GM18520 (cell line): ENCODE measurements at regions not wholly inside any gene's neighbourhood (a gene's known extent, or its start where the extent isn't known, plus 50 kb on each side); places are given as distances from the start of the nearest gene placed in this dataset.
A peak's percentile ranks its signal among the peaks of the same experiment; 100 is the strongest.

Experiments used
- ATAC-seq: cut with Tn5 transposase; IDR thresholded peaks from one replicate; pipeline ENCODE4 v1.9.1; 2021; ENCODE audit not compliant: unreplicated experiment

DNA sequence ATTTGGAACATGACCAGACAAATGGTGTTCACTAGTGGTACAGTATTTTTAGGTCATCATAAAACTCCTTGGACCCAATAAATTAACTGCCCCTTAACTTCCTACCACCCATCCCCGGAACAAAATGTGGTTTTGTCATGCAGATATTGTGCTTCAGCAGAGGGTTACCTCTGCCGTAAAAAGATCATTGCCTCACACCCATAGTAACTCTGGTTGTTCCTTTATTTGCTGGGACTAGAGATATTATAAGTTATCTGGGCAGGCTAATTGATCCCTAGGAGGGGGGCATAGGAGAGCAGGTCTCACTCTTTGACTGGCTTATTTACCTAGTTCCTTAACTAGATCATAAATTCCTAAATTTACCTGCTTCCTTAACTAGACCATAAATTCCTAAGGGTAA is 1343.9 kb upstream of the CHAC2 start:
- ATAC-seq, result no peak

DNA sequence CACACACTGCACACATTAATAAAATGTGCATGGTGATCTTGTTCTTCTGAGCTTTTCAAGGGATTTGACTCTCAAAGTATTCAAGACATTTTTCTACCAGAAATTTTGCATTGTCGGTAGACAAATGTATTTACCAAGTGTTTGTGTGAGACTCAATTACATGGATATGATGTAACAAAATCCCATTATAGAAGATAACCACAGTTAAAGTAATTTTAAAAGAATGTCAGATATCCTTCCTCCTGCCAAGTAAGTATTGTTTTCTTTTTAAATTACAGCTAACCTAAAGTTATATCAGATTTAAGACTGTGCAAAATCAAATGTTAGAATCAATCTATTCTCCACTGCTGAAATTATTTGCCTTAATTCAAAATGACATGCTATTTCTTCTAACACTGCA is 1344.5 kb upstream of the CHAC2 start:
- ATAC-seq, result no peak

DNA sequence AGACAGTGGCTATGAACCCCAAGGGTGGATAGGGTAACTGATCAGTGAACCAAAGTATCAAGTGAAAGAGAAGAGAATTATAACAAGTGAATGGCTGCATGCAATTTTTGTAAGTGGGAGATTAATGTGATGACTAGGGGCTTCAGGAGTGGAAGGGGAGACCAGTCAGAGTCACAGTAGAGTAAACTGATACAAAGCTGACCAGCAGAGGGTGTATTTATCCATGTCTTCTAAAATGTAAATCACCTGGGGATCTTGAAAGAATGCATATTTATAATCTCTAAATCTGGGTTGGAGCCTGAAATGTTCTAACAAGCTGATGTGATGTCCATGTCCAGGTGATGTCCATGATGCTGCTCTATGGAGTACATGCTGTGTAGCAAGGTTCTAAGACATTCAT is 1351.3 kb upstream of the CHAC2 start:
- ATAC-seq, result no peak

DNA sequence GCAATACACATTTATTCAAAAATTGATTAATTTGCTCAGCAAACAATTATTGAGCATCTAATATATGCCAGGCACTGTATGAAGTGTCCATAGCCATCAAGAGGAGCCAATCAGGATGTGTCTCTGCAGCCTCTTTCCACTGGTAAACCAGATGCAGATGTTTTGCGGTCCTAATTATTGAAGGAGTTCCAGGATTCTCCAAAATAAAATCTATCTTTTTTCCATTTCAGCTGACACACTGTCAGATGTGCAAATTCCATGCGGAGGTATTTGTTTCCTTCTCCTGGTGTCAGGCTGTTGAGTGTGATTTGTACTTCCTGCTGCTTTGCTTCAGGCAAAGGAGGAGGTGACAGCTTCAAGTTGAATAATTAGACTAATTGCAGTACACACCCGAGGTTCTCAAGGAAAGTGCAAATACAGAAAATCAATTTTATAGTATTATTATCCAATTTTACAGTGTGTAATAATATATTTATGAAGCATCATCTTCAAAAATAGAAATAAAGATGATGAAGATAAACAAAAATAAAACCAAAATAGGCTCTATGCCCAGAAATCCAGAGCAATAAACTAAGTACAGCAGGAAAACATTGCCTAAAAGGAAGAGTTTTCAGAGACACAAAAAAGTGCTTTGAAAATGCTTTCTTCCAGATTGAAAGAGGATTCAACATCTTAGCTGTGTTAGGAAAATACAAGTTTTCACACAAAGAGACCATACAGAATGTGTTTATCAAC is 1352.9 kb upstream of the CHAC2 start:
- ATAC-seq, result no peak

DNA sequence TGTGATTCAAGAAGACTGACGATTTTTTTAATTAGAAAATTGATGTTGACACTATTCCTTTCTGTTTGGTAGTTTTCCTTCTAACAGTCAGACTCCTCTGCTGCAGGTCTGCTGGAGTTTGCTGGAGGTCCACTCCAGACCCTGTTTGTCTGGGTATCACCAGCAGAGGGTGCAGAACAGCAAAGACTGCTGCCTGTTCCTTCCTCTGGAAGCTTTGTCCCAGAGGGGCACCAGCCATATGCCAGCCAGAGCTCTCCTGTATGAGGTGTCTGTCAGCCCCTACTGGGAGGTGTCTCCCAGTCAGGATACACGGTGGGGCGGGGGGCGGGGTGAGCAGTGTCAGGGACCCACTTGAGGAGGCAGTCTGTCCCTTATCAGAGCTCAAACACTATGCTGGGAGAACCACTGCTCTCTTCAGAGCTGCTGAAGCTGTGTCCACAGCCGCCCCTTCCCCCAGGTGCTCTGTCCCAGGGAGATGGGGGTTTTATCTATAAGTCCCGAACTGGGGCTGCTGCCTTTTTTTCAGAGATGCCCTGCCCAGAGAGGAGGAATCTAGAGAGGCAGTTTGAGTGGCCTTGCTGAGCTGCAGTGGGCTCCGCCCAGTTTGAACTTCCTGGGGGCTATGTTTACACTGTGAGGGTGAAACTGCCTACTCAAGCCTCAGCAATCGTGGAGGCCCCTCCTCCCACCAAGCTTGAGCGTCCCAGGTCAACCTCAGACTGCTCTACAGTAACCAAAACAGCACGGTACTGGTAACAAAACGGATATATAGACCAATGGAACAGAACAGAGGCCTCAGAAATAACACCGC is 1358.1 kb upstream of the CHAC2 start:
- peak; percentile 72 for ATAC-seq

DNA sequence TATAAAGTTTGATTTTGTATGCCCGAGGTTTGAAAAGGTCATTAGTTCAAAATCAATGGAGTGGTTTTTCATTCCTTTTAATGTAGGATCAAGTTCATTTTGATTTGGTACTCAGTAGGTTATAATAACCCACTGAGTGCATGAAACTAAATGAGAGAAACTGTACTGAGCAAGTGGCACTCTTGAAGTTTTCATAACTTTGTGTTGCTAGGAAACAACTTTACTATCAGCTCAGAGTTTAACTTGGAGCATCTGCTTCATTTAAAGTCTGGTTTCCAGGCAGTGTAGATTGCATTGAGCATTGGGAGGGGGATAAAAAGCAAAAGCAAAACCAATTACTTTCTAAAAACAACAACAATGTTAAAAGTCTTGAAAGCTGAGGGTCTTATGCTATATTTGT is 1361.6 kb upstream of the CHAC2 start:
- ATAC-seq, result no peak

DNA sequence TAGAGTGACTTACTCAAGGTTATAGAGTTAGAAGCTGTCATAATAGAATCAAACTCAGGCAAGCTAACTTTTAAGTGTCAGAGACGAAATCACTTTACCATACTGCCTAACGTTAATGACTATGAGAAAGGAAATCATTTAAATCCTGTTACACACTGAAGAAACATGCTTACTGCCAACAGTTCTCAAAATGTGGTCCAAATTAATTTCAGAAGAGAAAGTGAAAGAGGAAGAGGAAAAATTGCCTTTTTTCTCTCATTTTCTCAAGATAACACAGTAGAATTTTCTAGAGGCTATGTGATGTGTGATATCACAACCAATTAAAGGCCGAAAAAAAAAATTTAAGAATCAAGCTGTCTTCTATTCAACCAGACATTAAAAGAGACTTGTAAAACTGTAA is 1362.7 kb upstream of the CHAC2 start:
- no peak for ATAC-seq

DNA sequence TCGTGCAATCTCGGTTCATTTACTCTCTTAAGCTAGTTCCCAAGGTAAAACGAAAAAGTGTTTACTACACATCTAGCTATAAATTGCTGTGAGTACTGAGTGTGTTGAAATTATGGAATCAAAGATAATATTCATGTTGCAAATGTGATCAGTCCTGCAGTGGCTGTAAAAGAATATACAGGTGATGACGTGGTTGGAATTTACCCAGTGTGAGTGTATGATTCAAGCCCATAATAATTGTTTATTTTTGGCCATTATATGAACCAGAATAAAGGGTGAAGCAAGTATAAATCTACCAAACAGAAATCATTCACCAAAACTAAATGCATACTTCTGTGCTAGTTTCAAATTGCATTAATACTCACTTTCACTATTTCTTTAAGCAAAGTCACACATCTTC is 1363.6 kb upstream of the CHAC2 start:
- no peak for ATAC-seq

DNA sequence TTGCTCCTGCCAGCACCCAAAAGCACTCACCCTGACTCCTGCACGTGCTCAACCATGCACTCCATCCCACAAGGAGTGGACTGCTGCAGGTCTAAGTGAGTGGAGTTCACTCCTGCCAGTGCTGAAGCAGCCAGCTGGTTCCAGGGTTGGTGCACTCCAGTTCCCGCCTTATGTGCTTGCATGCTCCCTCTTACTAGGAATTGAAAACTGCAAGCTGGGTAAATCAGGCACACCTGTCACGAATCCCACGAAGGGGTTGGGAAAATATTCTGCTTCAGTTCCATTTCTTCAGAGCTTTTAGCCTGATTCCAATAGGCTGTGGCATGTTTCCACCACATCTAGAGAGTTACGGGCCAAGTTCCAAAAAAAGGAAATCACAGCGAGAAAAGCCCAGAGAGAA is 1365.5 kb upstream of the CHAC2 start:
- ATAC-seq, result no peak

DNA sequence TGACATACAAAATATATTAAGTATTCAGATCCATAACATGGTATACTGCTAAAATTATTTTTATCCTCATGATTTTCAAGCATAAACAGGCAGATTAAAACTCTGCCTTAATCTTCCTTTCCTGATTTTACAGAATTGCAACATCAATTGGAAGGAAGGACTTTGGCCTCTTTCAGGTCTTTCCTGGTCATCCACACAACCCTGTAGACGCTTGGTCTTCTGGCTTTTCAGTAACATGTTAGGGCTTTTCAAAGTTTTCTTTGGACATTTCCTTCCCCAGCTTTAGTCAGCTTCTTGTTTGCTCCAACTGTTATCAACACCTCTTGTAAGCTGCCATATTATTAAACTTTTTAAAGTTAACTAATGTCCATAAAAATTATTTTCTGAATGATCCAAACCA is 1364.9 kb upstream of the NRXN1 start:
- ATAC-seq, result no peak

DNA sequence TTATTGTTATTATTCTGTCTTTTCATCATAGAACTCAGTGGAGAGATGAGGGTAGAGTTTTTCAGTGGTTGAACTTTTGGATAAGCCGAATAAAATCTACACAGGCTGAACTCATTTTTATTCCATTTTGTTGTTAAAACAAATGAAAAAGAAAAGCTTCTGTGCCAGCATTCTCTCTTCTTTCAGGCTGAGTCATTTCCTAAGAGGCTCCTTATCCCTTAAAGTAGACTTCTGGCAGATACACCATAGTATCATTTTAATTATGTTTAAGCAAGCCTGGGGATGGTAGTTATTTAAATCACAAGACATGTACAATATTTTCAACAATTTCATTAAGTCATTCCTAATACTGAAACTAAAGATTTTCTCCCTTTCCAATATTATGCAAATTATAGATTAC is 1364.0 kb upstream of the NRXN1 start:
- ATAC-seq, result no peak

DNA sequence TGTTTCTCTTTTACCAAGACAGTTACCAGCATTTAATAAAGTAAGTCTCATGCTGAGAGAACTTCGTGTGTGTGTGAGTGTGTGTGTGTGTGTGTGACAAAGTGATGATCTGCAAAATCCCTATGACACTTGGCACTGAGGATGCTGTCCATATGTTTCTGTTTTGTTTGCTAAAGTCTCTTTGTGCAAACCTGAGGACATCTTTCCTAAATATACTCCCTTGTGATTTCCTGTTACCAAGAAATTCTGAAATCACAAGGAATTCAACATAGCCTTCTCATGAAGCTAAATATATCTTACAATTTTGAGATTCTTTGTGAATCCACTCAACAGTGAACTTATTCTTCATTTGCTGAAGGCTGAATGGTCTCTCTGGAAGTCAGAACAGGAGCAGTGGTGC is 1359.7 kb upstream of the NRXN1 start:
- ATAC-seq, result no peak

DNA sequence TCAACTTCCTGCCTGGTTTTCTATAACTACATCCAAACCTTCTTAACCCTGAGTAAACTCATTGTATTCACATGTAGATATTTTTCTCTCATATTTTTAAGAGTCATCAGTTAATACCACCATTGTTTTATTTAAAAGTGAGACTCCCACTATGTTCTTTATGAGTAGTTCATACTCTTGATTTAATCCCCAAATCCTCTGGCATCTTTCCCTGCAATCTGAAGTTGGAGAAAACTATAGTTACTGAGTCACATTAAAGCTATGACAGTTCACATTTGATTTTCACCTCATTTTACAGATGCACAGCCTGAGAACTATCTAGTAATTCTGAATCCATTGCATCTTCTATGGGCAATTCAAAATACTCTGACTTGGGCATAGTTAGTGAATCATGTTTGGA is 1358.7 kb upstream of the NRXN1 start:
- ATAC-seq, result no peak

DNA sequence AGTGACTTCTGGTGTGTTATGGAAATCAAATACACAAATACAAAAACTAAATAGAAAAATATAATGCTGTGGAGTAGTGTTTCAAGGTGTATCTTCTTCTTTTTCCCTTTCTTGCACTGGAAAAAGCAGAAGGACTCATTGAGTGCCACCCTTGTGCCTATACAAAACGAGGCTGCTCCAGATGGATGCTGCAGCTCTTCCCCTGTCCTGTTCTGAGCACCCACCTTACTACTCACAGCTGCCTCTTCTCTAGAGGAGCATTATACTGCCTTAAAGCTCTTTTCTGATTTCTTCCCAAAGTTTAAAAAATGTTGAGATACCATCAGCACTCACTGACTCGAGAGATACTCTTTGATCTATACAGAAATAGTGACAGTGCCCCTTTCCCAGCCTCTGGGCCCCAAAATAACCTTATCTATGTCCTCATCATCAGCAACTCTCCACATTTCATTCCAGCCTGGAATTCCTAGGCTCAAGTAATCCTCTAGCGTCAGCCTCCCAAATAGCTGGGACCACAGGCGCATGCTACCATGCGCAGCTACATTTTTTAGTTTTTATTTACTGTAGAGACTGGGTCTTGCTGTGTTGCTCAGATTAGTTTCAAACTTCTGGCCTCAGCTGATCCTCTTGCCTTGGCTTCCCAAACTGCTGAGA is 1356.1 kb upstream of the NRXN1 start:
- ATAC-seq, result no peak

DNA sequence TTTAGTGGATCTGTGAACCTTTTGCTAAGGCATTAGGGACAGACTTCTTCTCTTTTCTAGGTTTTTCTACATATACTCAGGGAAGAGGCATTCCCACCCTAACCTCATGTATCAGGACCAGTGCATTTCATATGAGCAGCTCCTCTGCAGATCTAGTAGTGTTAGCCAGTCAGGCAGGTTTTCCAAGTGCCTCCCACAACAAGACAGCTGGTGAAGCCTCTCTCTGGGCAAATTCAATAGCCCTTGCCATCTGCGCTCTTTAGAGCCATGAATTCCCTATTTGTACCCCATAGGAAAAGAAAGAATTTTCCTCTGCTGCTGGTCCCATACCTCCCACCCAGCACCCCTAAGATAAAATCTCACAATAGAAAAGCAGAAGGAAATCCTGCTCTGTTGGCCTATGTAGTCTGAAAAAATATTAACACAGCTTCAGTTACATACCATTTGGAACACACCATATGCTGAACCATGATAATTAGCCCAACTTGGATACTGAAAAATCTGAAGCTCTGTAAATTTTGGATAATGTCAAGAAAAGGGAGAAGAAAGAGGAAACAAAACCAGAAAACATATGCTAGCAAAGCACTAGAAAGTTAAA is 1354.6 kb upstream of the NRXN1 start:
- ATAC-seq, result no peak

DNA sequence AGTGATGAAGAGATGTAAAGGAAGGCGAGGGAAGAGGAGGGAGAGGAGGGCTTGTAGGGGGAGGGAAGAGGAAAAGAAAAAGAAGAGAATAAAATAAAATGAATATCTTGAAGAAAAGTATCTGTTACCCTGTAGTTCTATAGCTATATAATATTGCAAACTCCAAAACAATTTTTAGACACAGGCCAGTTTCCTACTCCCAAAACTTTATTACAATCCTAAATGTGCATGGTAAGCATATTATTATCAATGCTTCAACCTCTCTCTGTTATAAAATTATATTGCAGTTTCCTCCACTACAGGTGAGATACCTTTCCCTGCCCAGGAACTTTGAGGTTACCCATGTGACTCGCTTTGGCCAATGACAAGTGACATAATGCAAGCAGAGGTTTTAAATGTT is 1351.6 kb upstream of the NRXN1 start:
- no peak for ATAC-seq

DNA sequence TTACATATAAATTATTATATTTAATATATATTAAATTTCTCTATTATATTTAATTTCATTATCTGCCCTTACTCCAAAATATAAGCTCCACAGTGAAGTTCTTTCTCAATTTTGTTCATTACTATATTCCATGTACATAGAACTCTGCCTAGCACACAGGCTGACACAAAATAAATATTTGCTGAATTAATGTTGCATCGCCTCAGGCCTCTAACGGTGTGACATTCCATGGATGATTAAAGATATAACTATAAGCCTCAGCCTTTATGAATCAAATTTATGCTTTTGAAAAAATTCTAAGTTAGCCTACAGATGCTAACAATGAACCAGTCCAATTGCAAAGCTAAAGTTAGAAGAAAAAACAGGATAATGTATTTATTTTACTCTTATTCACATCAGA is 1337.2 kb upstream of the NRXN1 start:
- no peak for ATAC-seq

DNA sequence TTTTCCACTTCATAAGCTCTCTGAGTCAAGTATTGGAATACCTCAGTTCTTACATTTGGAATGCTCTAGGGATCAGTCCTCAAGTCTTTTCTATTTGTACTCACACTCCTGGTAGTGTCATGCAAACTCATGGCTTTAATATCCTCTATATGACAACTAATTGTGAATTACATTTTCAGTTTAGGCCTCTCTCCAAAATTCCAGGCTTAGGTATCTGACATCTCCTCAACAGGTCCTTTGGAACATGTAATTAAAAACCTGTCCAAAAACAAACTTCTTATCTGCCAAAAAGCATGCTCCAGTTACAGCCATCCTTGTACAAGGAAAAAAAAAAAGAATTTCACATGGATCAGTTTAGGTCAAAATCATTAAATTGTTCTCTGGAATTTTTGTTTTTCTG is 1336.2 kb upstream of the NRXN1 start:
- no peak for ATAC-seq

DNA sequence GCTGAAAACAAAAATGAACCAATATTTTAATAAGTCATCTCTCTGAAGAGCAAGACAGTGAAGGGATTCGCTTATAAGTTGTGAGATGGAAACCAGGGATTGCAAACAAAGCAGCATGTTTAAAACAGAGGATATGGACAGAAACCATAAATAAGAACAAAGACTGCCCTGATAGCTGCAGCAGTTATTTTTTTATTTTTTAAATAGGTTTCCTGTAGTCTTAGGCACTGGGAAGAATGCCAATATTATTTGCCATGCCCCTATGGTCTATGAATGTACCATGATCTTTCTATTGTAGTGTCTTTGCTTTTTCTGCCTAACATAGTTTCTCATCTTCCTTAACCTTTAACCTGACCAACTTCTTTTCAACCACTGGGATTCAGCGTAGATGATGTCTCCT is 1334.0 kb upstream of the NRXN1 start:
- ATAC-seq, result no peak

DNA sequence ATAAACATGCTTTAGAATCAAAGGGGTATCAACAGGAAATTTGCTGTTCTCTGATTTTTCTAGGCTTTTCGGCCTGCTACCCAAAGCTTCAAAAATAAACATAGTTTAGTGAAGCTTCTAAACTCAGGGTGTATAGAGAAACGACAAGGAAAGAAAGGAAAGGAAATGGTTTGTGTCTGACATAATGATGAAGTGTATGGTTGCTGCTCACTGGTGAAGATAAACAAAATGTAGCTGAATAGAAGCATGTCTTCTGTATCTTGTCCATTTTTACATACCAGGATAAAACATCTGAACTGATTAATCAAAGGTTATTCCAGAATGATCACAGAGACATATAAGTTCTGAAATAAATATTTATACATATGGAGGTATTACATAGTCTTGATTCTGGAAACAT is 1324.6 kb upstream of the NRXN1 start:
- ATAC-seq, result no peak

DNA sequence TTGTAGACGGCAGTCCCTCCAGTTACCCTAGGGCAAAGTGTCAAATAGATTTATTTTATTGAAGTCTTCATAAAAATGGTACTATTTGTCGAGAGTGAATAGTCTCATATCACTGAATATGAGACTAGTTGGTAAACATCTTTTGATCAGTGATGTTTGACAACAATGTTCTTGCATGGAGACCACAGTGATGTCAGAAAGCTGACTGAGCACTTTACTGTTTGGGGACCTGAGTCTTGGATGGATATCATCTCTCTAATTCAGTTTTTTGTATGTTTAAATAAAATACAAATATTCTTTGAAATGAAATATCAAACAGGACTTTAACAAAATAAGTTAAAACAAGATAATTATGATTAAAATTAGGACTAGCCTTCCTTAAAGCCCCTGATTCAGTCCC is 1315.4 kb upstream of the NRXN1 start:
- no peak for ATAC-seq

DNA sequence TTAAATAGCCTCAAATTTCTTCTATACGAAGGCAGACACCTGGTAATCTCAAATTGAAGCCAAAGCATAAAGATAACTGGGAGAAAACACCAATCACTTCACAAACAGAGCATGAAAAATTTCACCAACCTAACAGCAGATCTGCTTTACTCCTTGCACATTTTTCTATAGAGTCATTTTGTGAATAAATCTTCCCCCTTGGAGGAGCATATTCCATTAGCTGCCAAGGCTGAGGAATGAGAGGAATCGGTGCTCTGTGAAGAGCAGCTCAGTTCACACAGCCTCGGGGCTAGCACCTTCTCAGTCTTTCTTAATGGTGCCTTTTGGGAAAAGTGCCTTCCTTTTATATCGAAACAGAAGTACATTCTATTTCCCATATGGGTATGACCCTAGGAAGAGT is 1313.7 kb upstream of the NRXN1 start:
- no peak for ATAC-seq
